Stomach (tissue), 4 donors: ENCODE measurements at regions not wholly inside any gene's neighbourhood (a gene's known extent, or its start where the extent isn't known, plus 50 kb on each side); places are given as distances from the start of the nearest gene placed in this dataset.

Source experiments
- POLR2A ChIP-seq, 4 donors: fragments of 450-650 bp; IDR thresholded peaks; one replicate each; pipeline ENCODE4 v1.6.1; 2016; ENCODE audit warnings: antibody characterized with exemption in 4 of 4, control low read depth in 2 of 4, mild to moderate bottlenecking in 1 of 4, moderate library complexity in 1 of 4
- POLR2AphosphoS5 ChIP-seq, 3 donors: sonication (generic); formaldehyde crosslinking; IDR thresholded peaks; one replicate each; pipeline ENCODE4 v1.6.1; 2016; ENCODE audit warnings: antibody characterized with exemption in 3 of 3
- TF ChIP-seq, protein P1 (sequence below), 7 experiments: fragments of 450-650 bp in 4 of 7; fragments of 200-600 bp in 3 of 7; sonication (generic) in 3 of 7; IDR thresholded peaks; one replicate each; pipeline ENCODE4 v1.5.1; 2016 to 2019; ENCODE audit warnings: antibody characterized with exemption in 7 of 7, control low read depth in 2 of 7, mild to moderate bottlenecking in 1 of 7

DNA sequence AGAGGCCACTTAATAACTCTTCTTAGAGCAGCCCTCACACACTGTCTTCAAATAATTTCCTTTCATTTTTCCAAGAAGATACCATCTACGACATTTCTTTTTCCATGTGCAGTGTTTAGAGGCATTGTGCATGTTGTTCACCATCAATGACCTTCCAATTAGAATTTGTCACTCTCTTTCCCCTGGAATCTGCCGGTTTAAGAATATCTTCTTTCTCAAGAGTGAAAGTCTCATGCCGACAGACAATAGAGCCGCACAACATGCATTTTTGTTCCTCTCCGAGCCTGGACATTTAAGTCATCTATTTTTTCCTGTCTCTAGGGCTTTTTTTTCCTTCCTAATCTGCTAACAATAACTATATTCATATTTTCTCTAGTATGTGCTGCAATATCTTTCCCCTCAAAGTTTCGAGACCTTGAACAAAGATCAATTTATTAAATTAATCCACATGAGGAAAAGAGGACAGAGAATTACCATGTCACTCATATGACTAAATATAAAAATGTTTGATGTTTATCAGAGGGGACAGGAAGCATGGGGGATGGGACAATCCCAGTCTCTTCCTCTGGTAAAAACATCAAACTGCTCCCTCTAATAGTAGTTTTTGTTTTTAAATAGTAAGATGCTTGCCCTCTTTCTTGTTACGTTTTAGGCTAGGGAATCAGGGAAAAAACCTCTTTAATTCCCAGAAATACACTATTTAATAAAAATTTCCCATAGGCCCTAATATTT, 893.4 kb downstream of the C6orf118 start:
- TF ChIP-seq, protein P1, sequence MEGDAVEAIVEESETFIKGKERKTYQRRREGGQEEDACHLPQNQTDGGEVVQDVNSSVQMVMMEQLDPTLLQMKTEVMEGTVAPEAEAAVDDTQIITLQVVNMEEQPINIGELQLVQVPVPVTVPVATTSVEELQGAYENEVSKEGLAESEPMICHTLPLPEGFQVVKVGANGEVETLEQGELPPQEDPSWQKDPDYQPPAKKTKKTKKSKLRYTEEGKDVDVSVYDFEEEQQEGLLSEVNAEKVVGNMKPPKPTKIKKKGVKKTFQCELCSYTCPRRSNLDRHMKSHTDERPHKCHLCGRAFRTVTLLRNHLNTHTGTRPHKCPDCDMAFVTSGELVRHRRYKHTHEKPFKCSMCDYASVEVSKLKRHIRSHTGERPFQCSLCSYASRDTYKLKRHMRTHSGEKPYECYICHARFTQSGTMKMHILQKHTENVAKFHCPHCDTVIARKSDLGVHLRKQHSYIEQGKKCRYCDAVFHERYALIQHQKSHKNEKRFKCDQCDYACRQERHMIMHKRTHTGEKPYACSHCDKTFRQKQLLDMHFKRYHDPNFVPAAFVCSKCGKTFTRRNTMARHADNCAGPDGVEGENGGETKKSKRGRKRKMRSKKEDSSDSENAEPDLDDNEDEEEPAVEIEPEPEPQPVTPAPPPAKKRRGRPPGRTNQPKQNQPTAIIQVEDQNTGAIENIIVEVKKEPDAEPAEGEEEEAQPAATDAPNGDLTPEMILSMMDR (IDR thresholded peaks at IDR 0.05), result no peak
- TF ChIP-seq POLR2A (IDR thresholded peaks at IDR 0.05) (no peak), POLR2AphosphoS5 (IDR thresholded peaks at IDR 0.05) (no peak)
